Stimulated activated CD4-positive, alpha-beta T cell treated with anti-CD3 and anti-CD28 coated beads, Interleukin-2, amount 100 ng/mL, for 24 hours (primary cell): ENCODE measurements at regions not wholly inside any gene's neighbourhood (a gene's known extent, or its start where the extent isn't known, plus 50 kb on each side); places are given as distances from the start of the nearest gene placed in this dataset.

Experiments
- DNase-seq, 2 donors: peaks; one replicate each; pipeline ENCODE4 v3.0.0-alpha.2; 2020

DNA sequence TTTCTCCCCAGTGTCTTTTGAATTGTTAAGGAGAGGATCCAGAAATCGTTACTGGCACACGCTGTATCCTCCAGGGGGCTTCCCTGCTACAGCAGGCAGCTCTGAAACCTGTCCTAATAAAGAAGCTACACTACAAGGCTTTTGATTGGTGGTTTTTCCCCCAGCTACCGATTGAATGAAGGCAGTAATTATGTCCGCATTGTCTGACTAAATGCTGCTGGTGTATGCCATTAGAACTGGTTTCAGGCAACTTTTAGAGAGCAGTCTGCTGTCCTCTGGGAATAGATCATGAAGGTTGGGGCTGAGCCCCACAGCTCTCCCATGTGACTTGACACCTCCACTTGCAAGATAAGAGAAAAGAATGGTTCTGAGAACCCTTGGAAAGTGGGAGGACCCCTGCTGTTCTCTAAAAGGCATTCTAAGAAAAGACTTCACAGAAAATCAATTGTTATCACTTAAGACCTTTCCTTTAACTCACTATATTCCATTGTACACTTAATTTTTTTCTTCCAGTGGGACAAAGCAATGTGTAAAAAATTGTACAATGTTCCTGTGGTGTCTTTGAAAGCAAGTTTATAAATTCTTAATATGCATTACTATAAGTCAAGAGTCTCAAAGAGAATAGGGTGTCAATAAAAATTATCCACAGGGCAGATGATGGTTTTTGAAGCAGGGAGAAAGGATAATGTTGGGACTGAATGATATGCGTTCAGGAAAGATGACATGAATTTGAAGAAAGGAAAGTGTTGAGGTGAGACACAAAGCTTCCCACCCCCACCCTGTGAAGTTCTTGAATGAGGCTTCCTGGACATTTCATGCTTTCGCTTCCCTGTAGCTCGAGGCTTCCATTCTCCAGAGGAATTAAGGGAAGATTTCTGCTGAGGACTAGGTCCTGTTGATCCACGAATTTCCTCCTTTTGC, 53.0 kb upstream of the DAZL start:
- DNase-seq, result no peak

DNA sequence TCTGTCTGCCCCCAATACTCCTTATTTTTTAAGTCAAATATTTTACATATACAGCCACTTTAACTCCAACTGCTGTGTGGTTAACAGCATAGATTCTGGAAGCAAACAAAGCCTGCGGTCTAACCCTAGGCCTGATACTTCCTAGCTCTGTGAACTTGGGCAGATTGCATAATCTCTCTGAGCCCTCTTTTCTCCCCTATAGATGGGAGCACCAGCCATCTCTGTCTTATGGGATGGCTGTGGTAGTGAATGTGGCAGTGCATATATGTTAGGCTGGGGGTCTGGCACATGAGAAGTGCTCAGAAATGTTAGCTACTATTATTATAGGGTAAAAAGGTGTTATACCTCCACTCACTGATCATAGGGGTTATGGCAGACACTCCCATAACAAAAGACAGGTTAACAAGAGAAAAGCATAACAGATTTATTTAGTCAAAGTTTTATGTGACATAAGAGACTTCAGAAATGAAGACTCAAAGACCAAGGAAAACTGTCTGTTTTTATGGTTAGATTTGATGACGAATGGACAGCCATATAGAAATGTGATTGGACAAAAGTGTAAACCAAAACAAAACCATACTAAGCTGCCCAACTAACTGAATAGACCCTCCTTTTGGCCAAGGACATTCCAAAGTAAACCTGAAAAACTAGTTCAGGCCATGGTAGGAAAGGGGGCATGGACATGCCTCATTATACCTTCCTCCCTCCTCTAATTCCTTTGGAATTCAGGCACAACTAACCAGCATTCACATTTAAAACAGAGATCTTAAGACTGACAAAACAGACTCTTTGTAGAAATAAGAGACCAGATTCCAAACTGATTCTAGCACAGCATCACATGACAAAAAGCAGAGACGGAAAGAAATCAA, 53.9 kb upstream of the DAZL start:
- no peak for DNase-seq

DNA sequence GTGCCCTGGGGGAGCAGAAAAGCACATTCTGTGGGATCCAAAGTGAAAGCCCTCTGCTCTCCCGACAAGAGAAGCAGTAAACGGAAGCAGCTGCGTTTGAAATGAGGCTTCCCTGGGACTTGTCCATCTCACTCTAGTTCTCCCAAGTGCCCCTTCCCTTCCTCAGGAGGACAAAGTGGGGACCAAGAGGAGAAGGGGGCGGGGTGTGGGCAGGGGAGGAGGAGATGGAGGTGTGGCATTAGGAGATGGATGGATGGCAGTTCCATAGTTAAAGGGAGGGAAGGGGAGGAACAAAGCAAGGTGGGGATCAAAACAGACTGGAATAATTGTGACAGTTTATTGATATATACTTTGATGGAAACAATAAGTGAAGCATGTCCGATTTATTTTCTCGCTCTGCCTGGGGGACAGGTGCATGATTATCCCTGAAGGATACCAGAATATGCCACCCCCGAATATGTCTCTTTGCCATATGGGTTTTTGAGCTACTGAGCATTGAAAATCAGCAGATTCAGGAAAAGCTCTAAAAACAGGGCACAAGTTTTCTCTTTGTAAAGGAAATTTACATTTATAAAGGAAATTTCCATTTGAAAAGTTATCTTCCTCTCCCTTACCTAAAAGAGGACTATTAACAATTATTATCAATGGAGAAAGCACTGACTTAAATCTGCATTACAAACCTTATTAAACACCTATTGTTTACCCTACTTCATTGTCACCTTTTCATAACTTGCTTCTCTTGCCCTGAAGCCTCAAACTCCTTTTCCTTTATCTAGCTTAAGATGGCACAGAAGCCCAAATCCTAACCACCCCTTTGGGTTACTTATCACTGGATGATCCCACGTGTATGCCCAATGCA, 58.9 kb upstream of the DAZL start:
- DNase-seq, result no peak

DNA sequence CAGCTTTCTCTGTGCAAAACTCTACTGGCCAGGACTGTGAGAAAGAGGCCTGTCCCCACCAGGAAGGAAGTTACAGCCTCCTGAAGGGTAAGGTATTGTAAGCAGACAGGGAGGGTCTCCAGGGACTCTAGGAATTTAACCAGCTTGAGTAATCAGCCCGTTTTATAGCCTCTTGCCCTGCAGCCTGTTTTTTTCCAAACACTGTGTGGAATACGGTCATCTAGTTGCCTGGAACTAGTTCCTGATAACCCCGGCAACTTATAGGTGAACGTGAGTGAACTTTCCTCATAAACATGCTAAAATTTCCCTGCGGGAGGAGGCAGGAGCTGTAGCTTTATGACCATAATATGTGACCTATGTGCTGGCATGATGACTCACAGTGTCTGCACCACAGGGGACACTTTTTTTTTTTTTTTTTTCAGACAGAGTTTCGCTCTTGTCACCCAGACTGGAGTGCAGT, 60.1 kb upstream of the DAZL start:
- DNase-seq, result no peak

DNA sequence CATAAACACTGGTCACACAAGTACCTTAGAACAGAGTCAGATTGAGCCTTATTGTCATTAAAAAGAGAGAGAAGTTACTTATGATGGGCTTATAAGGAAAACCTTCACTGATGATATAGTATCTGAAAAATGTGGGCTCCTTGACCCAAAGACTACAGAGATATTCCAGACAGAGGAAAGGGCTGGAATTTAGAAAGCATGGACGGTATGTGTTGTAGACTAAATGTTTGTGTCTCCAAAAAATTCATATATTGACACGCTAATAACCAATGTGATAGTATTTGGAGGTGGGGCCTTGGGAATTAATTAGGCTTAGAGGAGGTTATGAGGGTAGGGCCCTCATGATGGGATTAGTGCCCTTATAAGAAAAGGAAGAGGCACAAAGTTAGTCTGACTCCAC, 61.0 kb upstream of the DAZL start:
- DNase-seq, result no peak

DNA sequence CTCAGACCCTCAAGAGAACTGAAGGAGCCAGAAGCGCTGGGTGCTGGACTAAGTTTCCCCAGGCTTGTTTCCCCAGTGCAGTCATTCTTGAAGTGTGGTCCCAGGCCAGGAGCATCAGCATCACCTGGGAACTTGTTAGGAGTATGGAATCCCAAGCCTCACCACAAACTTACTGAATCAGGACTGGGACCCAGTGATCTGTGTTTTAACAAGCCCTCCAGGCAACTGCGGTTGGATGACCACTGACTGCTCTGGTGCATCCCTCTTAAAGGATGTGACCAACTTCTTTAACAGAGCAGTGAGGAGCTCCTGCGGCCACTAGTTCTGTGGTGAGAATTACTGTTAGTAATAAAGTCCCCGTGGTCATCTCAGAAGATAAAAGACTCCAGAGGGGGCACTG, 62.4 kb upstream of the DAZL start:
- DNase-seq, result no peak

DNA sequence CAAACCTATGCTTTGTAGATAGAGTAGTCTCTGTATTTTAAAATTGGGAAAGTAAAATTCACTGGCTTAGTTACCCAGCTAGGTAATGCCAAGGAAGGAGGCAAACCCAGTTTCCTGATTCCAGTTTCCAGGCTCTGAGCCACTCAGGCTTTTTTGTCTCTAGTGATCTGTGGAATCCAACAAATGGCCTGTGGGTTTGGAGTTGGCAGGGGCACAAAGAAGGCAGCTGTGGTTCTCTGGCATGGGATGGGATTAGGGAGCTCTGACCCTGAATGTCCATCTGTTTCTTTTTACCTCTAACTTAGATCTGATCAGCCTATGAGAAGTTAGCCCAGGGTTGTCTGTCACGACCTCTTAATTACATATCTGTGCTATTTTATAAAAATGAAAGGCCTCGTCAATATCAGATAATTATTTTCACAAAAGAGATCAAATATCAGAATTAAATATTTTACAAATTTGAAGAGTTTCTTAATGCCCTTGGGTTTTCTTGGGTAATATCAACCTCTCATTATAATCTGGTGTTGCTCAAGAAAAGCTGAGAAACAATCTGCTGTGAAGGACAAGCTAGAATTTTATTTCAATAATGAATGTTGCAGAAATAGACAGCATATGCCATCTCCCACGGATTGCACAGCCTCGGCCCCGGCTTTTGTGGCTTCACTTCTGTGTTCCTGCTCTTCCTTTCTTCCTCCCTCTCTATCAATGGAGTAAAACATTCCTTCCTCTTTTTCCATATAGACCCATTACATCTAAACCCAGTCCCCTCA, 63.7 kb upstream of the DAZL start:
- no peak for DNase-seq

DNA sequence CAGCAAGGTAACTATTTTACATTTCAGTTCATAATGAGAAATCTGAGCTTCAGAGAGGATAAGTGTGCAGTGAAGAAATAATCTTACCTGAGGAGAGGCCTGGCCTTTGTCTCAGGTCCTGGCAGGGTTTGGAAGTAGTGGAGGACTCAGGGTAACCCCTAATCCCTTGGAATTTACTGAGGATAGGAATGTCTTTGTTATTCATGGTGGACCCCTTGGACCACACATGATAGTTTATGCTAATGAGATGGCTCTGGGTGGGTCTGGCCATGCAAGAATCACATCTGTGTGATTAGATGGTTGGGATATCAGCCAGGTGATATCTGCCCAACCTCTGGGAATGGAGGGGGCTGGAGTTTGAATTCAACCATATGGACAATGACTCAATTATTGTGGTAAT, 65.0 kb upstream of the DAZL start:
- DNase-seq, result no peak

DNA sequence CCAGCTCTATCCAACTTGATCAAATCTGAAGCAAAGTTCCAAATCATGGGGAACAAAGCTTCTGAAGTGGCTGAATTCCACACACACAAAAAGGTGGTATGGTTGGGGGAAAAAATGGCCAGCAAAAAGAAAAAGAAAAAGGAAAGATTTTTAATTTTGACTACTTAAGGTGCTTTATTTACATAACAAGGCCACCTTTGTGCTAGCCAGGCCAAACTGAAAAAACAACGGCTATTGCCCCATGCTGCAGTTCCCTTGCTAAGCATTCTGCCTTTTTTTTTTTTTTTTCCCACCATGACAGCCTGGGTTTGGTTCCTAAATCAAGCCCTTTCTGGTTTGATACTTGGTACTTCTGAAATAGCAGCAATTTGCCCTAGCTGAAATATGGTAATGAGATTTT, 66.5 kb upstream of the DAZL start:
- DNase-seq, result no peak

DNA sequence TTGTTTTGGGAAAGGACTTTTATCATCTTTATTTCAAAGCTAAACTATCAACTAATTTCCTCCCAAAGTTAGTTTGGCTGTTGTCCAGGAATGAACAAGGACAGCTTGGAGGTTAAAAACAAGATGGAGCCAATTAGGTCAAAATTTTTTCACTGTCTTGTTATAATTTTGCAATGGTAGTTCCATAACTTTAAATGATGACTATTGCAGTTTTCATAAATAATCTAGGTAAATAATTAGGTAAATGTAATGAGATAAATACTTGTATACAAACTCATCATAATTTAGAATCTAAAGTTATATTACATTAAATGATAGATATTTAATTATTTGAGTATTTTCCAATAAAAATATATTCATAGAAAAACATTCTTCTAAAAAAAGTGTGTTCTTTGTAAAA, 68.3 kb upstream of the DAZL start:
- DNase-seq, result no peak

DNA sequence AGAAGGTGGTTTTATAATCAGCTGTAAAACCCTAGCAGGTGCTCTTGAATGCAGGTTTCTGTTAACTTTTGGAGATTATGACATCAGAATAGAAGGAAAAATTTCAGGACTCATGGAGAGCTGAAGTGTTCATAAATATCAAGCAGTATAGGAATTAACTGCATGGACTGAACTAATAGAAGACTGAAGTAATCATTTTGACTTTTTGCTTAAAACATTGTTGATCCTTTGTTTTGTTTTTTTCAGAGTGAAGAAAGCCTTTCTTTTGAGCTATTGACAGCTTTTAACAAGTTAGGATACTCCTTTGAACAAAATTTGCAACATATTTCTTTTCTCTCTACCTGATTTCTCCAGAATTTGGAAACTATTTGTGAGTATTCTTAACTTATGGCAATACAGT, 70.6 kb upstream of the DAZL start:
- DNase-seq, result no peak

DNA sequence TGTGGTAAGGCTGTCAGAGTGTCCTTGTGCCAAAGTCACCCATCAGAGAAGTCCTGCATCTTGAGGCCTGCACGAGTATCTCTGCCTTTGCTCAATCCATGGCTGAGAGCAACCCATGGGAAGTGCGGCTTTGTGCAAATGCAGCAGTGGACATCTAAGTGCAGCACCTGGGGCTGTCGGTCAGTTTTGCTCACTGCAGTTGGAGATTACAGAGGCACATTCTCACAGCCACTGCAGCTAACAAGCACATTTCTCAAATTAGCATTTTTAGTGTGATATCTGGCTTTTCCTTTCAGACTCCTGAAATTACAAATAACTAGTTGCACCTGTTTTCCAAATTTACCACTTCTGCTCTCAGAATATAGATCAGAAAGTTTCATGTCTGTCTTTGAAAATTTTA, 81.5 kb upstream of the DAZL start:
- no peak for DNase-seq

DNA sequence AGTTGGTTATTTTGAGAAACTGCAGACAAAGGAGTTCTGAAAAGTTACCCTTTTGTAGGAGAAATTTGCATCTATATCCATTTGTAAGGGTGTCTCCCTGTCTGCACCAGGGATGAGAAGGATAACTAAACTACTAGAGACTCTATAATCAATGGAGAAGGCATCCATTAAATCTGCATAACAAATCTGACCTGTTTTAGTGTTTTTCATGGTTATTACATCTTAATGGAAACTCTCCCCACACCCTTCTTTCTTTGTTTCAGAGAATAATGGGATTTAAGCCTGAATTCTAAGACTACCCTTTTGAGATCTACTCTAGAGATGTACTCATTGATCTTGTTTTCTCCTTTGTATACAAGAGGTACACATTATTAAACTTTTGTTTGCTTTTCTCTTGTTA, 82.0 kb upstream of the DAZL start:
- no peak for DNase-seq

DNA sequence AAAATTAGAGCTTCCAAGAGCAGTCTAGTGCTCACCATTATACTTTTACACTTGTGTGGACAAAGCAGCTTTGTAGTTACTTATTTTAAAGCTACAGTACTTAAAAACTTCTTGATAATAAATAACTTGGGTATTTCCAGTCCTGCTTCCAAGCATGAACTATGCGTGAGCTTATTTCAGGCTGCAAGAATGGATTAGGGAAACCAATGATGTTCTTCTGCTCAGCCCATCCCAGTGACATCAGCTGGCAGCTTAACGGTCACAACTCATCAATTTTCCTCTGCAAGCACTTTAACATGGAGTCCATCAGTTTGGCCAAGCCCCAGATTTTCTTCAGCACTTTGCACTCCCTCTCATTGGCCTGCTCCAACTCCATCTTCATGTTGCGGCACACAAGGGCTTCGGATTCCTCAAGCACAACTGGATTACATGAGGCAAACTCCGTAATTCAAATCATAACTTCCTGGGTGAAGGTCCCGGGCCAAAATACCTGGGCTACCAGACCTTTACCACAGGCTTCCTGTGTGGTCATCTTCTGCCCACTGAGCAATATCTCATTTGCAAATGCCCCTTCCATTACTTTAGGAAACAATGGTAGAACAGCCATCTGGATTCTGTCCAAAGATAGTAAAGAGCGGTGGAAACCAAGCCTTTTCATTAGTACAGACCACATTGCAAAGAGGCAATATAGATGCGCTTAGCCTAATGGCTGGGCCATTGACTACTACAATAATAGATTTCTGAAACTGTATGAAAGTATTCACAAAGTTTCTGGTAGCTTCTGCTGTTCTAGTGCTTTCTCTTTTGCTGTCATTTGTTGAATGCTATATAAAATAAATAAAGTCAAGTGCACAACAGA, 87.5 kb upstream of the DAZL start:
- no peak for DNase-seq

DNA sequence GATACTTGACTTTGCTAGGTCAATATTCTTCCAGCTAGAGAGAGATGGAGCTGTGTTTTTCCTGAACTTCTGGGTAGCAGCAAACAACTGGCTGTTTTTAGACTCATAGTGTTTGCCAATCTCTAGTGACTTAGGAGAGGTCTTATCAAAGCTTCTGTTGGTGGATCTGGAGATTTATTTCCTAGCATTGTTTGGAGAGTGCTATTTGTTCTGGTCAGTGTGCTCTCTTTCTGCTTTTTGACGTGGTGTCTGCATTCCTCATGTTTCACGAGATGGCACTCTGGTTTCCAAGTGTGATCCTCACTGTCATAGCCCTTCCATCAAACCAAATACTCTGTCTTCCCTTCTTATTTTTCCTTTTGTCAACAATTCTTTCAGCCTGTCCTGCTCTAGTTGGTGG, 88.6 kb upstream of the DAZL start:
- DNase-seq, result no peak

DNA sequence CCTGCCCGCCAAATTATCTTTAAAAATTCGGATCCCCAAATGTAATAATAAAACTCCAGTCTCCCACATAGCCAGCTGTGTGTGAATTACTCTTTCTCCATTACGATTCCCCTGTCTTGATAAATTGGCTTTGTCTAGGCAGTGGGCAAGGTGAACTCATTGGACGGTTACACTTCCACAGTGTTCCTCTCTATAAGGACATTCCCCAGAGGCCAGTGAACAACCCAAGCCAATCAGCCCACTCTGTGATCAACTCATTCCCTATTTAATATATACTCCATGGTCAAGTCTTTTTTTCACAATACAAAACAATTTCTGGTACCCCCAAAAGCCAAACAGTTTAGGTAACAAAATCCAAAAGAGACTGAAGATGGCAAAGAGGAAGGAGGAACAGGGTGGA, 90.5 kb upstream of the DAZL start:
- no peak for DNase-seq

DNA sequence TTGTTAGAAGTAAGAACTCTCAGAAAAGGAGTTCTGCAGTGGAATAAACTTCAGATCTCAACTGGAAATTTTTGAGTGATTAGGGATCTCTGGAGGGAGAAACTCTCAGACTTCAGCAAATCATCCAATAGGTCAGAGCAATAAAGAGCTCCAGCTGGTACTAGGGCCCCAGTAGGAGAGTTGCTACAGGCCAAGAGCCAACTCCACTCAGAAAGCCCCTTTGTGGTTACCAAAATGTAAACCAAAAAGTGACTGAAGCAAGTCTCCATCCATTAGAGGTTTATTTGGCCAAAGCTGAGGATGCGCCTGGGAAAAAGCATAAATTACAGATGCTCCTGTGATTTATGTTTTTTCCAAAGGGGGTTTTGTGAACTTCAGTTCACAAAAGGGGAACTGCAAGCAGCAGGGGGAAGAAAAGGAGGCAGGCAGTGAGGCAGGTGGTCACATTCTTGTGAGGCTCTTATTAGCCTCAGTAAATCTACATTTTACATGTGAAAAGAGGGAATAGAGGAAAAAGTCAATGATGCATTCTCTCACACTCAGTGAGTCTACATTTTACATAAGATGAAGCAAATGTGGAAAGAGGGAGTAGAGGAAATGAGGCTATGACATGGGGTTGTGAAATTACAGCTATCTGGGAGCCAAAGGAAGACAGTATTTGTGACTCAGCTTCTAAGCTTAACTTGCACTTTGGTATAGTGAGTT, 92.4 kb upstream of the DAZL start:
- DNase-seq, result no peak

DNA sequence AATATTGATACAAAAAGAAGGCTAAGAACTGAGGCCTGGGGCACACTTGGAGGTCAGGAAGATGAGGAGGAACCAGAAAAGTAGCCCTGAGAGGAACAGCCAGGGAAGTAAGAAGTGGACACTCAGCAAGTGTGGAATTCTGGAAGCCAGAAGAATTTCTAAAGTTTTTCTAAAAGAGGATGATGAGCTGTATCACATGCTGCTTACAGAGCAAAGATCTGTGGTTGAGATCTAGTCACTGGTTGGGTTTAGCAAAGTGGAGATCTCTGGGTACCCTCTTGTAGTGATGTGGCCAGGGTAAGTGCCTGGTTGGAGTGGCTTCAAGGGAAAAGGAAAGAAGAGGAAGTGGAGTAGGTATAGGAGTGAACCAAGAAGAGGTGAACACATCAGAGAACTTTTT, 95.4 kb upstream of the DAZL start:
- no peak for DNase-seq

DNA sequence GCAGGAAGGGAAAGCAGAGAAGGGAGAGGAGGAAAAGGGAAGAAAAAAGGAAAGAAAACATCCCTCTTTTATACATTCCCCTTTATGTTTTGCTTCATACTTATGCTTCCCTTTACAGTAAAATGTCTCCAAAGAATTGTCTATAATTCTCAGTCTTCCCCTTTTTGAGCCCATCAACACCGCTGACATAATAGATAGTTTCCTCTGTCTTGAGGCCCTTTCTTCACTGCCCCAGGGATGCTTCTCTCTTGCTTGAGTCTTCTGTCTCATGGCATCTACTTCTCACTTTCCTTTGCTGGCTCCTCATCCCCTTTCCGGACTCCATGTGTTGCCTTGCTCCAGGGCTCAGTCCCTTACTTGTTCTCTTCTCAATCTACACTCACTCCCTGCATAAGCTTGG, 99.7 kb upstream of the DAZL start:
- DNase-seq, result no peak

DNA sequence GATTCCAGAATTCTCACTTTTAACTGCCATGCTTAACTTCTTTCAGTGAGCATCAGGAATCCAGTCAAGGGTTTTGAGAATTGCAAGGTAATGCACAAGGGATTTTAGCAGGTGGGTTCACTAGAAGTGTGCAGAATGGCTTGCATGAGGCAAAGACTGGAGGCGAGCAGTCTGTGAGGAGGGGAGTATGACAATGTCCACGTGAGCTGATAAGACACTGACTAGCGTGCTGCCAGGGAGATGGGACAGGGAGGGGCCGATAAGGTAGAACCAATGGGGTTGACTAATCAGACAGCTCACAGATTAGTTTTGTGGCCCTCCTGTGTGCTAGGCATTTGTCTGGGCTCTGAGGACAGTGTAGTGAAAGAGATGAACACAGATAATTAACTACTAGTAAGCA, 102.0 kb upstream of the DAZL start:
- no peak for DNase-seq

DNA sequence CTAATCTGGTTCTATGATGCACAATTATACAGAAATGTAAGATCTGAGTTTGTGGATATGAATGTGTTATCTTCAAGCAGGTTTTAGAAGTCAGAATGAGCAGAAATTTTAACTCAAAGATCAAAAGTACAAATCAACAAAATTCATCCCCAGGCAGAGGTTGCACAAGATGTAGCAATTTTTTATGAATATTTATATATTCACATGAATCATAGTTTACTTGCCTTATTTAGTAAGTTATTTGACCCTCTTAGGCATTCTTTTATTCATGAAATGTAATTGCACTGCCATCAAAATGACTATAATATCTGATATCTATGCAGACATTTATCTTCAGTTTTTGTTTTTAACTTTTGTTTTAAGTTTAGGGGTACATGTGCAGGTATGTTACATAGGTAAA, 103.1 kb upstream of the DAZL start:
- DNase-seq, result no peak
